KMS-11 (cell line): ENCODE measurements at regions not wholly inside any gene's neighbourhood (a gene's known extent, or its start where the extent isn't known, plus 50 kb on each side); places are given as distances from the start of the nearest gene placed in this dataset.
"Not testable (repeated sequence)": the region's sequence is repeated elsewhere in the genome, so short reads cannot be mapped to it uniquely, and the experiment has no call there.

Experiments
- H2AFZ ChIP-seq: fragments of 200-600 bp; sonication (generic); 2 replicates; pipeline ENCODE4 v1.6.1; 2016; ENCODE audit warnings: antibody characterized with exemption, mixed run types, low read depth
- H3K27ac ChIP-seq: fragments of 200-600 bp; sonication (generic); 2 replicates; pipeline ENCODE4 v1.6.1; 2016; ENCODE audit warnings: mild to moderate bottlenecking, mixed run types
- H3K27me3 ChIP-seq: fragments of 200-600 bp; sonication (generic); 2 replicates; pipeline ENCODE4 v1.6.1; 2017; ENCODE audit warnings: mild to moderate bottlenecking, low read depth, mixed run types, moderate library complexity; ENCODE audit not compliant: insufficient read depth
- H3K36me3 ChIP-seq: fragments of 200-600 bp; sonication (generic); 2 replicates; pipeline ENCODE4 v1.6.1; 2017; ENCODE audit warnings: mild to moderate bottlenecking, mixed run types; ENCODE audit not compliant: insufficient read depth
- H3K4me1 ChIP-seq: fragments of 200-600 bp; sonication (generic); 2 replicates; pipeline ENCODE4 v1.6.1; 2016; ENCODE audit warnings: mild to moderate bottlenecking, low read depth, mixed run types; ENCODE audit not compliant: poor library complexity, severe bottlenecking
- H3K4me2 ChIP-seq: fragments of 200-600 bp; sonication (generic); 2 replicates; pipeline ENCODE4 v1.7.0; 2016; ENCODE audit warnings: mild to moderate bottlenecking, mixed run types
- H3K4me3 ChIP-seq: fragments of 200-600 bp; sonication (generic); IDR thresholded peaks from 2 replicates; pipeline ENCODE4 v1.6.1; 2017; ENCODE audit warnings: low read depth, low read length, mixed read lengths; ENCODE audit not compliant: insufficient read depth
- H3K79me2 ChIP-seq: fragments of 200-600 bp; sonication (generic); 2 replicates; pipeline ENCODE4 v1.6.1; 2016; ENCODE audit warnings: low read depth, mixed run types; ENCODE audit not compliant: insufficient read depth
- H3K9ac ChIP-seq: fragments of 200-600 bp; sonication (generic); 2 replicates; pipeline ENCODE4 v1.6.1; 2016; ENCODE audit warnings: mild to moderate bottlenecking, mixed run types
- H4K20me1 ChIP-seq: fragments of 200-600 bp; sonication (generic); 2 replicates; pipeline ENCODE4 v1.6.1; 2016; ENCODE audit warnings: mild to moderate bottlenecking, mixed run types; ENCODE audit not compliant: insufficient read depth
- CTCF ChIP-seq: fragments of 200-600 bp; sonication (generic); conservative IDR thresholded peaks from 2 replicates; pipeline ENCODE4 v1.6.1; 2017; ENCODE audit warnings: low read depth, mild to moderate bottlenecking, antibody characterized with exemption, low read length, moderate library complexity, mixed read lengths

GRCh38 chr18:34322365-34323289, 97.9 kb upstream of the NOL4 start:
- Histone ChIP-seq H3K4me3 (no peak overlapping the region), H4K20me1 (no peaks in the 10 kb centered on the region), H3K9ac (no peak overlapping the region), H3K4me2 (no peak overlapping the region), H3K79me2 (no peaks in the 10 kb centered on the region), H3K36me3 (no peaks in the 10 kb centered on the region), H3K4me1 (no peaks in the 10 kb centered on the region), H3K27me3 (no peaks in the 10 kb centered on the region), H3K27ac (no peak overlapping the region), H2AFZ (no peak overlapping the region)
- no peak for TF ChIP-seq CTCF

GRCh38 chr18:34329840-34330239, 105.1 kb upstream of the NOL4 start:
- no peak for TF ChIP-seq CTCF
- H4K20me1 ChIP-seq = no peaks in the 10 kb centered on the region
- H3K4me3 ChIP-seq = no peak overlapping the region
- H3K27ac ChIP-seq = no peak overlapping the region
- no peaks in the 10 kb centered on the region for H3K79me2 ChIP-seq
- no peaks in the 10 kb centered on the region for H3K36me3 ChIP-seq
- H3K4me2 ChIP-seq = no peak overlapping the region
- no peaks in the 10 kb centered on the region for H3K27me3 ChIP-seq
- no peaks in the 10 kb centered on the region for H3K4me1 ChIP-seq
- no peak overlapping the region for H2AFZ ChIP-seq
- no peak overlapping the region for H3K9ac ChIP-seq

GRCh38 chr18:34330308-34330707, 105.6 kb upstream of the NOL4 start:
- Histone ChIP-seq H3K9ac (no peak overlapping the region), H3K36me3 (no peaks in the 10 kb centered on the region), H3K4me1 (no peaks in the 10 kb centered on the region), H3K27ac (no peak overlapping the region), H3K4me3 (no peak overlapping the region), H3K4me2 (no peak overlapping the region), H4K20me1 (no peaks in the 10 kb centered on the region), H3K27me3 (no peaks in the 10 kb centered on the region), H2AFZ (no peak overlapping the region), H3K79me2 (no peaks in the 10 kb centered on the region)
- TF ChIP-seq CTCF = no peak

GRCh38 chr18:34330907-34331306, 106.2 kb upstream of the NOL4 start:
- not testable (repeated sequence) for H4K20me1 ChIP-seq, H3K27ac ChIP-seq, H3K36me3 ChIP-seq, H3K4me3 ChIP-seq, H3K79me2 ChIP-seq, H3K9ac ChIP-seq, H3K27me3 ChIP-seq, H3K4me2 ChIP-seq, H2AFZ ChIP-seq, H3K4me1 ChIP-seq

- not testable (repeated sequence) for H3K27me3 ChIP-seq, H3K36me3 ChIP-seq, H3K4me3 ChIP-seq, H3K79me2 ChIP-seq, H4K20me1 ChIP-seq, H3K27ac ChIP-seq, H3K9ac ChIP-seq, H2AFZ ChIP-seq, H3K4me1 ChIP-seq, H3K4me2 ChIP-seq
These were observed 106.6 kb upstream of the NOL4 start for GRCh38 chr18:34331343-34331742.
